ENCODE measurements at regions not wholly inside any gene's neighbourhood (a gene's known extent, or its start where the extent isn't known, plus 50 kb on each side); places are given as distances from the start of the nearest gene placed in this dataset.

DNA sequence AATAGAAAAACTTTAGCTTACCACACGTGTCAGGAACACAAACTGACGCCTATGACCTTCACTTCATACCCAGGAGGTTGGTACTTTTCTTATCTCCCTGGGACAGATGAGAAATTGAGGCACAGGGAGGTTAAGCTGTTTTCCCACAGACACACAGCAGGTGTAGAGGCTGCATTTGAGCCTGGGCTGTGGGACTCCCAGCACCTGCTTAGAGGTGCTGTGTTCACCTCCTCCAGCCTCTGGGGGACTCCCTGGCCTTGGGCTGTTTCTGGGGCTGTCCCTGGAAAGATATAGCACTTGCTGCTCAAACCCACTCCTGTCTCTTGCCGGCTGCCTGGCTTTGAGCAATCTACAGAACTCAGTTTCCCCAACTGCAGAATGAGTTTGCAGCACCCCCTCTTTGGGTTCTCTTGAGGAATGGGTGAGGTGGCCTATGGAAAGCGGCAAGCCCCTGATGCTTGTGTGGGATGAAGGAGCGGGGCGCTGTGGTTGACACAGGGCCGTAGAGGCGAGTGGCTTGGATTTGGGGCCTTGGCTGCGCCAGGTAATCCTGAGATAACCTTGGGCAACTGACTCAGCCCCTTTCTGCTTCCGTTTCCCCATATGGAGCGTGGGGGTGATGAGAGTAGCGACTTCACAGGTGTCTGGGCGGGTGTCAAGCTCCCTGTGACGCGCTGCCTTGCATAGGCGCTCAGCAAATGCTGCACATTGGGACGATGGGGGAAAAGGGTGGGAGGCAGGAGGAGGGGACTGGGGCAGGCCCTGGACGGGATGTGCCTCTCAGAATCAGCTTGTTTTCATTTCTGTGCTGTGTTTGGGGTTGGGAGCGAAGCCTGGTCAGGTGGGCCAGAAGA lies 104.5 kb upstream of the CIBAR2 start:
- Histone ChIP-seq H3K27me3 (ENCODE audit: control insufficient read depth, low read length) (no peaks in the 10 kb centered on the region), H3K36me3 (ENCODE audit: control insufficient read depth, low read length) (no peaks in the 10 kb centered on the region), H3K9me2 (replicated peaks; ENCODE audit: control insufficient read depth, low read length) (no peaks in the 10 kb centered on the region), H3K79me2 (ENCODE audit: control insufficient read depth, low read length) (no peaks in the 10 kb centered on the region), H3K4me3 (ENCODE audit: low read length) (no peak overlapping the region), H3K27ac (ENCODE audit: low read depth, low read length) (no peak overlapping the region), H3K9me3 (ENCODE audit: control insufficient read depth, insufficient read depth, low read length) (no peaks in the 10 kb centered on the region), H4K20me1 (ENCODE audit: control insufficient read depth, insufficient read depth, low read depth, low read length) (no peaks in the 10 kb centered on the region), H3K4me1 (ENCODE audit: control insufficient read depth, low read length) (no peaks in the 10 kb centered on the region), H3F3A (ENCODE audit: control insufficient read depth, insufficient read depth) (no peaks in the 10 kb centered on the region), H3K4me2 (ENCODE audit: low read length) (no peak overlapping the region)
- no peak for TF ChIP-seq EZH2phosphoT487 (IDR thresholded peaks at IDR 0.05; ENCODE audit: borderline replicate concordance, low read length)
- TF ChIP-seq, protein P1, sequence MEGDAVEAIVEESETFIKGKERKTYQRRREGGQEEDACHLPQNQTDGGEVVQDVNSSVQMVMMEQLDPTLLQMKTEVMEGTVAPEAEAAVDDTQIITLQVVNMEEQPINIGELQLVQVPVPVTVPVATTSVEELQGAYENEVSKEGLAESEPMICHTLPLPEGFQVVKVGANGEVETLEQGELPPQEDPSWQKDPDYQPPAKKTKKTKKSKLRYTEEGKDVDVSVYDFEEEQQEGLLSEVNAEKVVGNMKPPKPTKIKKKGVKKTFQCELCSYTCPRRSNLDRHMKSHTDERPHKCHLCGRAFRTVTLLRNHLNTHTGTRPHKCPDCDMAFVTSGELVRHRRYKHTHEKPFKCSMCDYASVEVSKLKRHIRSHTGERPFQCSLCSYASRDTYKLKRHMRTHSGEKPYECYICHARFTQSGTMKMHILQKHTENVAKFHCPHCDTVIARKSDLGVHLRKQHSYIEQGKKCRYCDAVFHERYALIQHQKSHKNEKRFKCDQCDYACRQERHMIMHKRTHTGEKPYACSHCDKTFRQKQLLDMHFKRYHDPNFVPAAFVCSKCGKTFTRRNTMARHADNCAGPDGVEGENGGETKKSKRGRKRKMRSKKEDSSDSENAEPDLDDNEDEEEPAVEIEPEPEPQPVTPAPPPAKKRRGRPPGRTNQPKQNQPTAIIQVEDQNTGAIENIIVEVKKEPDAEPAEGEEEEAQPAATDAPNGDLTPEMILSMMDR (IDR thresholded peaks at IDR 0.05; ENCODE audit: low read depth, low read length, poor library complexity, severe bottlenecking): no peak

DNA sequence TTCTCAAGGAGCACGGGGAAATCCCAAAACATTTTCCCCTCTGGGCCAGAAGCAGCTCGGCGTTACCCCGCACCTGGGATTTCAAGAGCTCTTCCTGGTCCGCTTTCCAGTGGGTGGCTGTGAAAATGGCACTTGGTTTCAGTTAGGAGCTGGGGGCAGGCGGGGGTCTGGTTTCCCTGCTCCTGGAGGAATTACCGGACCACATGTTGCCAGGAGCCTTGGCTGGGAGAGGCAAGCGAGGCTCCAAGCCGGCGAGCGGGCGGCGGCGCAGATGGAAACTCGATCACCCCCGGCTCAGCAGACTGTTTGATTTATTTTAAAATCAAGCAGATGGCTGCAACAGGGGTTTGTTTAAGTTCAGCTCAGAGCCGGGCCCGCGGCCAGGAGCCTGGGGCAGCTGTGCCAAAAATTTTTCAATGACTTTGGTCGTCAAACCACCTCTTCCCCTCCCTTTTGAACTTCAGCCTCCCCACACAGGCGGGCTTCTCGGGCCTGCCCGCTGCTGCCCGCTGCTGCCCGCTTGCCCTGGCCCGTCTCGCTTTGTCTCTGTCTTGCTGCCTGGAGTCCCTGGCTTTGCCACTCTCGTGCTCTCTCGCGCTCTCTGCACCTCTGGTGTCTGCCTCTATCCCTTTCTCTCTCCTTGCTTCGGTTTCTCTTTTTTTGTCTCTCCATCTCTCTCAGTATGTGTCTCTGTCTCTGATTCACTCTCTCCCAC lies 108.0 kb upstream of the CIBAR2 start:
- TF ChIP-seq EZH2phosphoT487 (IDR thresholded peaks at IDR 0.05; ENCODE audit: borderline replicate concordance, low read length): no peak
- TF ChIP-seq, protein P1 (IDR thresholded peaks at IDR 0.05; ENCODE audit: low read depth, low read length, poor library complexity, severe bottlenecking): no peak

GRCh38 chr16:85220964-85221731 lies 108.9 kb upstream of the CIBAR2 start:
- no peaks in the 10 kb centered on the region for H3K36me3 ChIP-seq (ENCODE audit: control insufficient read depth, low read length)
- no peaks in the 10 kb centered on the region for H3K9me3 ChIP-seq (ENCODE audit: control insufficient read depth, insufficient read depth, low read length)
- H4K20me1 ChIP-seq (ENCODE audit: control insufficient read depth, insufficient read depth, low read depth, low read length): no peaks in the 10 kb centered on the region
- H3K4me1 ChIP-seq (ENCODE audit: control insufficient read depth, low read length): no peaks in the 10 kb centered on the region
- H3F3A ChIP-seq (ENCODE audit: control insufficient read depth, insufficient read depth): no peaks in the 10 kb centered on the region
- H3K4me3 ChIP-seq (ENCODE audit: low read length): no peak overlapping the region
- TF ChIP-seq, protein P1 (IDR thresholded peaks at IDR 0.05; ENCODE audit: low read depth, low read length, poor library complexity, severe bottlenecking): no peak
- TF ChIP-seq EZH2phosphoT487 (IDR thresholded peaks at IDR 0.05; ENCODE audit: borderline replicate concordance, low read length): no peak
- H3K79me2 ChIP-seq (ENCODE audit: control insufficient read depth, low read length): no peaks in the 10 kb centered on the region
- H3K9me2 ChIP-seq (replicated peaks; ENCODE audit: control insufficient read depth, low read length): no peaks in the 10 kb centered on the region
- H3K4me2 ChIP-seq (ENCODE audit: low read length): no peak overlapping the region
- no peak overlapping the region for H3K27ac ChIP-seq (ENCODE audit: low read depth, low read length)
- H3K27me3 ChIP-seq (ENCODE audit: control insufficient read depth, low read length): no peaks in the 10 kb centered on the region

More for the DNA sequence above, 108.0 kb upstream of the CIBAR2 start:
- H3F3A ChIP-seq (ENCODE audit: control insufficient read depth, insufficient read depth): no peaks in the 10 kb centered on the region
- no peak overlapping the region for H3K4me3 ChIP-seq (ENCODE audit: low read length)
- H3K27me3 ChIP-seq (ENCODE audit: control insufficient read depth, low read length): no peaks in the 10 kb centered on the region
- no peaks in the 10 kb centered on the region for H3K9me3 ChIP-seq (ENCODE audit: control insufficient read depth, insufficient read depth, low read length)
- H3K79me2 ChIP-seq (ENCODE audit: control insufficient read depth, low read length): no peaks in the 10 kb centered on the region
- no peaks in the 10 kb centered on the region for H3K36me3 ChIP-seq (ENCODE audit: control insufficient read depth, low read length)
- H3K9me2 ChIP-seq (replicated peaks; ENCODE audit: control insufficient read depth, low read length): no peaks in the 10 kb centered on the region
- H3K4me2 ChIP-seq (ENCODE audit: low read length): no peak overlapping the region
- no peak overlapping the region for H3K27ac ChIP-seq (ENCODE audit: low read depth, low read length)
- no peaks in the 10 kb centered on the region for H4K20me1 ChIP-seq (ENCODE audit: control insufficient read depth, insufficient read depth, low read depth, low read length)
- no peaks in the 10 kb centered on the region for H3K4me1 ChIP-seq (ENCODE audit: control insufficient read depth, low read length)
